ENCODE measurements at regions not wholly inside any gene's neighbourhood (a gene's known extent, or its start where the extent isn't known, plus 50 kb on each side); places are given as distances from the start of the nearest gene placed in this dataset.
"Not testable (repeated sequence)": the region's sequence is repeated elsewhere in the genome, so short reads cannot be mapped to it uniquely, and the experiment has no call there.

DNA sequence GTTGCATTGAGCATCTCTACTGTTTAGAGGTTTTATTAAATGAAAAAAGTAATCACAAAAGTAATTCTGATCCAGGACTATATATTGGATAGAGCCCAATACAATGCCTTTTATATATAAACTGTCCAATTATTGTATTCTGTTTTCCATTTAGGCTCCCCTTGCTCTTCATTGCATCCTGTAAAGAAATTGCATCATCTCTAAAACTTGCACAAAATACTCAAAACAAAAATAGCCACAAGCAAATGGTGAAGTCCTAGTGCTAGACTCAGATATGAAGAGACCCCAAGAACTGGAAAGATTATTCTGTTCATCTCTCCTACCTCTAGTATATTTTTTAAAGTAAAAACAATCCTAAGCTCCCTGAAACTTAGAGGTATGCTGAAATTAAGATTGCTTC is 195.8 kb downstream of the NNT start:
- FAIRE-seq (no peak), DNase-seq (ENCODE audit: low read depth in 1 of 2, low spot score in 1 of 2) (no peak), ATAC-seq (no peak)
- H3K4me1 ChIP-seq = no peaks in the 10 kb centered on the region
- H3K9me3 ChIP-seq = no peaks in the 10 kb centered on the region
- H3K4me3 ChIP-seq = no peak overlapping the region
- POLR2A ChIA-PET = no interaction called here
- CTCF ChIA-PET = interaction anchor here (0.6 kb wide), 1 partner anchor 930 kb away, joined by 3 read pairs; no protein-coding TSS in a partner anchor
- H3K27ac ChIP-seq = no peak overlapping the region
- H3K4me2 ChIP-seq = no peak overlapping the region
- TF ChIP-seq RFX5 (IDR thresholded peaks at IDR 0.05) (no peak), RNF2 (IDR thresholded peaks at IDR 0.05; ENCODE audit: borderline replicate concordance, low read depth) (no peak), RARB (CRISPR knock-in tag; IDR thresholded peaks at IDR 0.05) (no peak), EHF (CRISPR knock-in tag; IDR thresholded peaks at IDR 0.05) (no peak), TFCP2L1 (CRISPR knock-in tag; IDR thresholded peaks at IDR 0.05) (no peak), POLR2A (IDR thresholded peaks at IDR 0.05; ENCODE audit: low read length) (no peak), HDAC2 (IDR thresholded peaks at IDR 0.05) (no peak), GATA3 (IDR thresholded peaks at IDR 0.05; ENCODE audit: borderline replicate concordance) (no peak), TP53 (CRISPR knock-in tag; IDR thresholded peaks at IDR 0.05) (no peak), FOXS1 (CRISPR knock-in tag; IDR thresholded peaks at IDR 0.05) (no peak), RAD21 (conservative IDR thresholded peaks at IDR 0.05 in 1 of 2, IDR thresholded peaks at IDR 0.05 in 1 of 2) (no peak), CHD4 (IDR thresholded peaks at IDR 0.05; ENCODE audit: borderline replicate concordance) (no peak), EHMT2 (IDR thresholded peaks at IDR 0.05; ENCODE audit: low read depth) (no peak), POLR2AphosphoS2 (conservative IDR thresholded peaks at IDR 0.05; ENCODE audit: low read length) (no peak)
- TF ChIP-seq, protein P1, sequence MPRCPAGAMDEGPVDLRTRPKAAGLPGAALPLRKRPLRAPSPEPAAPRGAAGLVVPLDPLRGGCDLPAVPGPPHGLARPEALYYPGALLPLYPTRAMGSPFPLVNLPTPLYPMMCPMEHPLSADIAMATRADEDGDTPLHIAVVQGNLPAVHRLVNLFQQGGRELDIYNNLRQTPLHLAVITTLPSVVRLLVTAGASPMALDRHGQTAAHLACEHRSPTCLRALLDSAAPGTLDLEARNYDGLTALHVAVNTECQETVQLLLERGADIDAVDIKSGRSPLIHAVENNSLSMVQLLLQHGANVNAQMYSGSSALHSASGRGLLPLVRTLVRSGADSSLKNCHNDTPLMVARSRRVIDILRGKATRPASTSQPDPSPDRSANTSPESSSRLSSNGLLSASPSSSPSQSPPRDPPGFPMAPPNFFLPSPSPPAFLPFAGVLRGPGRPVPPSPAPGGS (IDR thresholded peaks at IDR 0.05) = no peak
- TF ChIP-seq, protein P2, sequence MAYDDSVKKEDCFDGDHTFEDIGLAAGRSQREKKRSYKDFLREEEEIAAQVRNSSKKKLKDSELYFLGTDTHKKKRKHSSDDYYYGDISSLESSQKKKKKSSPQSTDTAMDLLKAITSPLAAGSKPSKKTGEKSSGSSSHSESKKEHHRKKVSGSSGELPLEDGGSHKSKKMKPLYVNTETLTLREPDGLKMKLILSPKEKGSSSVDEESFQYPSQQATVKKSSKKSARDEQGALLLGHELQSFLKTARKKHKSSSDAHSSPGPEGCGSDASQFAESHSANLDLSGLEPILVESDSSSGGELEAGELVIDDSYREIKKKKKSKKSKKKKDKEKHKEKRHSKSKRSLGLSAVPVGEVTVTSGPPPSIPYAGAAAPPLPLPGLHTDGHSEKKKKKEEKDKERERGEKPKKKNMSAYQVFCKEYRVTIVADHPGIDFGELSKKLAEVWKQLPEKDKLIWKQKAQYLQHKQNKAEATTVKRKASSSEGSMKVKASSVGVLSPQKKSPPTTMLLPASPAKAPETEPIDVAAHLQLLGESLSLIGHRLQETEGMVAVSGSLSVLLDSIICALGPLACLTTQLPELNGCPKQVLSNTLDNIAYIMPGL (CRISPR knock-in tag; IDR thresholded peaks at IDR 0.05; ENCODE audit: borderline replicate concordance) = no peak
- TF ChIP-seq, protein P3, sequence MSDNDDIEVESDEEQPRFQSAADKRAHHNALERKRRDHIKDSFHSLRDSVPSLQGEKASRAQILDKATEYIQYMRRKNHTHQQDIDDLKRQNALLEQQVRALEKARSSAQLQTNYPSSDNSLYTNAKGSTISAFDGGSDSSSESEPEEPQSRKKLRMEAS (IDR thresholded peaks at IDR 0.05) = no peak
- TF ChIP-seq, protein P4, sequence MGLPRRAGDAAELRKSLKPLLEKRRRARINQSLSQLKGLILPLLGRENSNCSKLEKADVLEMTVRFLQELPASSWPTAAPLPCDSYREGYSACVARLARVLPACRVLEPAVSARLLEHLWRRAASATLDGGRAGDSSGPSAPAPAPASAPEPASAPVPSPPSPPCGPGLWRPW (IDR thresholded peaks at IDR 0.05) = no peak

DNA sequence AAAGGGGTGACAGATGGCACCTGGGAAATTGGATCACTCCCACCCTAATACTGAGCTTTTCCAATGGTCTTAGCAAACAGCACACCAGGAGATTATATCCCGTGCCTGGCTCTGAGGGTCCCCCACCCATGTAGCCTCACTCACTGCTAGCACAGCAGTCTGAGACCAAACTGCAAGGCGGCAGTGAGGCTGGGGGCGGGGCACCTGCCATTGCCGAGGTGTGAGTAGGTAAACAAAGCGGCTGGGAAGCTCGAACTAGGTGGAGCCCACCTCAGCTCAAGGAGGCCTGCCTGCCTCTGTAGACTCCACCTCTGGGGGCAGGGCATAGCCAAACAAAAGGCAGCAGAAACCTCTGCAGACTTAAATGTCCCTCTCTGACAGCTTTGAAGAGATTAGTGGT is 188.9 kb downstream of the NNT start:
- FAIRE-seq = not testable (repeated sequence)

DNA sequence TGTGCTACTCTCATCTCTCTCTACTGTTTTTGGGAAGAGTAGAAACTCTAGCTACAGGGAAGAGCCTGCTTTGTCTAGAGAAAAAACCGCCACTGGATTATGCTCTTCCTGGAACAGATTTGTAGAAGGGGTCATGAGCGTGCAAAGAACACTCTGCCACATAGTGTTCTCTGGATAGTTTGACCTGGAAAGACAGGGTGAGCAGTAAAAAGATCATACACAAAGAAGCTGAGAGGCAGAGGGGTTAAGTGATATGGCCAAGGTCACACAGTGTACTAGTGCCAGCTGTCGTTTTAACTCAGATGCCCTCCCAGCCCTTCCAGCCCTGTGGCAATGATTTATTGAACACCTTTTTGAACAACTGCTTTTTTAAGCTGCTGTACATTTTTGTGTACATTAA is 182.2 kb downstream of the NNT start:
- 7% methylated on average over 3 of the region's 3 CpGs for WGBS (ENCODE audit: missing lambda C conversion rate)
- FAIRE-seq (no peak), ATAC-seq (no peak), DNase-seq (ENCODE audit: low read depth in 1 of 2, low spot score in 1 of 2) (no peak)
- H3K9me3 ChIP-seq = no peaks in the 10 kb centered on the region
- H3K4me1 ChIP-seq = no peaks in the 10 kb centered on the region
- TF ChIP-seq SREBF2 (IDR thresholded peaks at IDR 0.05) = no peak
- no peak for TF ChIP-seq HOXA7 (CRISPR knock-in tag; IDR thresholded peaks at IDR 0.05)
- ChIA-PET POLR2A (no interaction called here), CTCF (no interaction called here)
- no peak overlapping the region for H3K4me2 ChIP-seq
- H3K27ac ChIP-seq = no peak overlapping the region
- no peak overlapping the region for H3K4me3 ChIP-seq

More for the DNA sequence above, 188.9 kb downstream of the NNT start:
- H3K4me1 ChIP-seq; H3K4me2 ChIP-seq; CTCF ChIA-PET; ATAC-seq; H3K4me3 ChIP-seq; H3K27ac ChIP-seq; H3K9me3 ChIP-seq; DNase-seq (ENCODE audit: low read depth in 1 of 2, low spot score in 1 of 2); POLR2A ChIA-PET: not testable (repeated sequence)
- WGBS (ENCODE audit: missing lambda C conversion rate) = 0% methylated on average over 4 of the region's 6 CpGs

DNA sequence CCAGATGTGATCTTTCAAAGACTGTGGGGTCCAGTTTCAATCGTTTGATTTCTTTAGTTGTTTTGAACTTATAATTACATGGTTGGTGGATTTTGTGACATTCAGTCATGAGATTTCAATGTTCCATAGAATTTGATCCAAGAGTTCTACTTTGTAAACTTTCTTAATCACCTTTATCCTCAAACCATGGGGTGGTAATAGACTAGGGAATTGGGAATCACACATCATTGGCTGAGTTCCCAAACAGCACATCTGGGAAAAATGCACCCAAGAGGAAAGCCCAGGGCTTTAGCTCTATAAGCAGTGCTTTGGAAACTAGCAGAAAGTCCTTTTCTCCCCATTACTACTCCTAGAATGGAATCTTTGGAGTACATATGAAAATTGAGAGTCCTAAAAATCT is 177.6 kb downstream of the NNT start:
- Histone ChIP-seq H3K27ac (no peak overlapping the region), H3K4me1 (no peaks in the 10 kb centered on the region), H3K4me3 (no peak overlapping the region), H3K9me3 (no peaks in the 10 kb centered on the region; the same call in 2 of the 3 replicates), H3K4me2 (no peak overlapping the region)
- ATAC-seq (no peak), FAIRE-seq (no peak), DNase-seq (ENCODE audit: low read depth in 1 of 2, low spot score in 1 of 2) (no peak)
- TF ChIP-seq HOXA7 (CRISPR knock-in tag; IDR thresholded peaks at IDR 0.05) = no peak
- no peak for TF ChIP-seq HOXB13 (CRISPR knock-in tag; IDR thresholded peaks at IDR 0.05; ENCODE audit: low read depth)
- no peak for TF ChIP-seq ZNF302 (CRISPR knock-in tag; IDR thresholded peaks at IDR 0.05)
- ChIA-PET POLR2A (no interaction called here), CTCF (no interaction called here)
- WGBS (ENCODE audit: missing lambda C conversion rate) = 2% methylated on average over 1 of the region's 1 CpG
